NCI-H1092 treated with DMSO at 0.1 percent for 48 hours (cell line): ENCODE measurements at regions not wholly inside any gene's neighbourhood (a gene's known extent, or its start where the extent isn't known, plus 50 kb on each side); places are given as distances from the start of the nearest gene placed in this dataset.
A peak's percentile ranks its signal among the peaks of the same experiment; 100 is the strongest.

Experiments
- DNase-seq: peaks from one replicate; lab custom pipeline; 2025; lab: John Stamatoyannopoulos, UW

DNA sequence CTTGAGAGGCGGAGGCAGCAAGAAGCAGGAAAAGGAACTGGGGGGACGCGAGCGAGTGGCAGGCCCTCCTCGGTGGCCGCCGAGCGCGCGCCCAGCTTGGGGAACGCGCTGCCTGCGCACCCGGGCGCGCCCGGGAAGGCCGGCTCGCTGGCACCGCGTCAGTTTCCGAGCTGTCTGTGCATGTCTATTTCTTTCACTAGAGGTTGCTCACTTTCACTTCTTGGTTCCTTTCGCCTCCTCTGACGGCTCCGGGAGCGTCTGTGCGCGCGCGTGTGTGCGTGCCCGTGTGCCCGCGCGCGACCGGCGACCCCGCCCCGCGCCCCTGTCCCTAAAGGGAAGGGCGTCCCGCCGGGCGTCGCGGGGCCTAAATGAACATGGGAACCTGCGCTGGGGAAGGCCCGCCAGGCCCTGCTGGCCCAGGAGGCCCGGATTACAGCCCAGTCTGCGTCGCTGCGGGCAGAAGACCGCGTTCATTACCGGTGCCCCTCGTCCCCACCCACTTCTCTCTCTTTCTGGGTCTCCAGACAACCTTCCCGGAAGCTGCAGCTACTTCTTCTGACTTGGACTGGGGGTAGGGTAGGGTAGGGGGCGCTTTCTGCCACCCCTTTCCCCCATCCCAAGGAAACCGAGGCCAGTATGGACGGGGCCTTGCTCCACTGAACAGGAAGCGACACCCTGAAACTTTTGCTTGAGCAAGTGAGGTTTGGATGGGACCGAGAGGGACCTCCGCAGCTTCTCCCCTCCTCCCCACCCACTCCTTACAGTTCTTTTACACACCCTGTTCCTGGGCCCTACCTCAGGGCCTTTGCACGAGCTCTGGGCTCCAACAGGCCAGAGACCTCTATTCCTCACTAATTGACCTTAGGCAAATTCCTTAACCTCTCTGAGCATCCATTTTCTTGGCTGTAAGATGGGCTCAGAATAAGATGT is 205.8 kb upstream of the IER5L start:
- DNase-seq: peak; percentile 55

DNA sequence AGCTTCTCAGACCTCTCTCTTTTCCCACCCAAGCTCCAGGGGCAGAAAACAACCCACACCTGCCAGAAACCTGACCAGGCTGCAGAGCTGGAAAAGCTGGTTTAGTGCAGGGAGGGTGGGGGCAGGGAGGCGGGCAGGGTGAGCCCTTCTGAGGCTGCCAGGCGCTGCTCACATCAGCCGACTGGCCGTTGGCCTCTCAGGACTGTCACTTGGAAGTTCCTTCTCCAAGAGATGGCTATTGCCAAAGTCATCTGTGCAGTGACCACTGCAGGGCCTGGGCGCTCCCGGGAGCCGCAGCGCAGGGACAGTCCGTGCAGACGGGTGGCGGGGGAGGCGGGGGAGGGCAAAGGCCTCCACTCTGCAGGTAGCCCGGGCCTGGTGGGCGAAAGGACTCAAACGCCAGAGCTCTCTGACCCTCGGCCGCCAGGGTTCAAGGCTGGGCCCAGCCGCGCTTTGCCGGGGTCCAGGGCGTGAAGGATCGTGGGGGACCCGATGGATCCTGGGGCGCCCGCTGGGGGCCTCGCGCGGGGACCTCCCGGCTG is 205.0 kb upstream of the IER5L start:
- peak; percentile 32 for DNase-seq

- DNase-seq: no peak
These were observed 204.4 kb upstream of the IER5L start for GRCh38 chr9:129382281-129383018.

GRCh38 chr9:129381481-129381957 is 203.5 kb upstream of the IER5L start:
- DNase-seq: no peak

DNA sequence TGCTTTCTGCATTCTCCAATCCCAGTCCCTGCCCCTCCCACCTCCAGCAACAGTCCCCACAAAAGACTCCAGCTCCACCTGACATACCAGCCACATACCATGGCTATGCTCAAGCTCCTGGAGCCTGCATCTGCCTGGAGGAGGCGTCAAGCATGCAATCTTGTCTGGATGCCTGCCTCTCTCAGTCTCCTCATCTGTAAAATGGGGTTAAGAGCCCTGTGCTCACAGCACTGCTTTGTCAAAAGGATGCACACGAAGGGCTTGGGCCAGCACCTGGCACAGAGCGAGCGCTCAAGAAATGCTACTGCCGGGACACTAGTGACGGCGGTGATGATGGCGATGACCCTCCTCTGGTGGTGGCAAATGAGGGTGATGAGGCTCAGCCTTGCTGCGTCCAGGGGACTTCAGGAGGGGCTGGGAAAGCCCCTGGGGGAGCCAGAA is 202.9 kb upstream of the IER5L start:
- DNase-seq: no peak

DNA sequence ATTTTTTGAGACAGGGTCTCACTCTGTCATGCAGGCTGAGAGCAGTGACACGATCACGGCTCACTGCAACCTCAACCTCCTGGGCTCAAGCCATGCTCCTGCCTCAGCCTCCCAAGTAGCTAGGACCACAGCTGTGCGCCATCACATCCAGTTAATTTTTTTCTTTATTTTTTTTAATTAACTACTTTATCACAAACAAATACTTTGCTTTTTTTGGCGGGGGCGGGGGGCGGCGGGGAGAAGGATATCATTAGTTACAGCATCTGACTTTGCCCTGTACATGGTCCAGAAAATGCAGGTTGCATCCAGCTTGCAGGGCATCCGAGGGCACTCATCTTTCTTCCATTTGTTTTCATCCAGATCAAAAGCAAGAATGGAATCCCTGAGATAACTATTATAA is 201.8 kb upstream of the IER5L start:
- DNase-seq: no peak

- no peak for DNase-seq
These were observed 201.2 kb upstream of the IER5L start for GRCh38 chr9:129379181-129379836.

DNA sequence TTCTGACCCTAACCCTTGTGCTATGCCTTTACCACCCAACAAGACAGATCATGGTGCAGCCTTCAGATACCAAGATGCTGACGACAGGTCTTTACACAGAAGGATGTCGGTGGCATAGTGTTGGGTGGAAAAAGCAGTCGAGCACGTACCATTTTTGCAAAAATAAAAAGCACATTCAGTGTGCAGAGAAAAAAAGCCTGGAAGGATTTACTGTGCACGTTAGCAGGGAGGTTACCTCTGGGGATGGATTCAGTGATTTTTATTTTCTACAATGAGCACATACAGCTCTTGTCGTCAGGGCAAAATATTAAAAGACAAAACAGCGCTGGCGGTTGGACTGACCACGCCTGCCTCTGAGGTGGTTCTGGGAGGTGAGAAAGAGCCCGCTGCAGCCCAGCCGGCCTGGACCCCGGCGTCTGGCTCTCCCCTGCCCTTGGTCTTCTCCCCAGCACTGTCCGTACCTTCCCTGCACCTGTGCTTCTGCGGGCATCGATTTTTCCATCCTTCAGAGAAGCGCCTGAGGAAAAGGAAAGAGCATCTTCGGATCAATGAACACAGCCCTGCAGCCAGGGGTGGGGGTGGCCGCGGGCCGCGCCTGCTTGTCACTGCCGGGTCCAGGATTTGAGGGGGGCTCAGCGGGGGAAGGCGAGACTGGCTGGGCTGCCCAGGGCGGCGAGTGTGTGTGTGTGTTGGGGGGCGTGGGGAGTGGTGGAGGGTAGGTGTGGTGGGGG is 200.0 kb upstream of the IER5L start:
- DNase-seq: no peak

- DNase-seq: no peak
These were observed 199.1 kb upstream of the IER5L start for GRCh38 chr9:129377181-129377580.

DNA sequence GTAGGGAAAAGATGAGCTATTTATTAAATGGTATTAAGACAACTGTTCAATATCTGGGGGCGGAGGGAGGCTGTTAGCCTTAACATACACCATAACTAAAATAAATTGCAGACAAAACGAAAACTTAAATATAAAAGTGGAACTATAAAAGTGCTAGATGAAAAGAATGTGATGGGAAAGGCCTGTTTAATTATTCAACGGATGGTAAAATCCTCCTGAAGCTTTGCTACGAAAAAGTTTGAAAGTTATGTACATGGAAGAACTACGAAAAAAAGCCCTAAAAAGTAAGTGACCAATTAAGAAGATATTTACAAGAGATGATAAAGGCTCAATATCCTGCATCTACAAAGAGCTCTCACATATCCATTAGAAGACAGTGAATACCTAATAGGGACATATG is 197.8 kb upstream of the IER5L start:
- no peak for DNase-seq

- no peak for DNase-seq
These were observed 196.6 kb upstream of the IER5L start for GRCh38 chr9:129374651-129375050.

GRCh38 chr9:129374231-129374630 is 196.2 kb upstream of the IER5L start:
- no peak for DNase-seq

- no peak for DNase-seq
These were observed 195.3 kb upstream of the IER5L start for GRCh38 chr9:129373361-129373760.

GRCh38 chr9:129370770-129371169 is 192.7 kb upstream of the IER5L start:
- no peak for DNase-seq

DNA sequence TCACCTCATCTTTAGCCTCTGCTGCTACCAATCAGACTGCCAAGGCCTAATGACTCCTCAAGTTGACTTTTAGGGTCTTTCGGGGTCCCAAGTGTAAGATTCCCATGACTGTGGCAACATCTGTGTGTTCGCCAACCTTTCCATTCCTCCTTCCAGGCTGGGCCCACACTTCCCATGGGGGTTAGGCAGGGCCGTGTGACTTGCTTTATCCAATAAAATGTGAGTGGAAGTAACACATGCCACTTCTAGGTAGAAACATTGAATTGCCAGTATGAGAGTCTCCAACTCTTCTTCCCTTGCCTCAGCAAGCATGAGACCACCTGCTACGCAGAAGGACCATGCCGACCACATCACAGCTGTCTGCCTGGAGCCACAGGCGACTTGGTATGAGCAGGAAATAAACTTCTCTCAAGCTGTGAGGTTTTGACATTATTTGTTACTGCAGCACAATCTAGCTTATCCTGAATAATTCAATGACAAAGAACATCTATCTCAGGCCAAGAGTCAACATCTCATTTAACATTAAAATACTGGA is 190.4 kb upstream of the IER5L start:
- DNase-seq: no peak

DNA sequence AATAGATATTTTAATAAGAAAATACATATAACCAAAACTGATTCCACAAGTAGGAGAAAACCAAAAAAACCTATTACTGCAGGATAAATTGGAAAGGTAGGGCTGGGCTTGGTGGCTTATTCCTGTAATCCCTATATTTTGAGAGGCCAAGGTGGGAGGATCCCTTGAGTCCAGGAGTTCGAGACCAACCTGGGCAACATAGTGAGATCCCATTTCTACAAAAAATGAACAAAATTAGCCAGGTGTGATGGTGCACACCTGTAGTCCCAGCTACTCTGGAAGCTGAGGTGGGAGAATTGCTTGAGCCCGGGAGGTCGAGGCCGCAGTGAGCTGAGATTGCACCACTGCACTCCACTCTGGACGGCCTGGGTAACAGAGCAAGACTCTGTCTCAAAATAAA is 189.2 kb upstream of the IER5L start:
- DNase-seq: no peak

- DNase-seq: no peak
These were observed 187.1 kb upstream of the IER5L start for GRCh38 chr9:129365196-129365595.

- DNase-seq: no peak
These were observed 185.3 kb upstream of the IER5L start for GRCh38 chr9:129363216-129363873.

- no peak for DNase-seq
These were observed 184.4 kb upstream of the IER5L start for GRCh38 chr9:129362287-129363000.

DNA sequence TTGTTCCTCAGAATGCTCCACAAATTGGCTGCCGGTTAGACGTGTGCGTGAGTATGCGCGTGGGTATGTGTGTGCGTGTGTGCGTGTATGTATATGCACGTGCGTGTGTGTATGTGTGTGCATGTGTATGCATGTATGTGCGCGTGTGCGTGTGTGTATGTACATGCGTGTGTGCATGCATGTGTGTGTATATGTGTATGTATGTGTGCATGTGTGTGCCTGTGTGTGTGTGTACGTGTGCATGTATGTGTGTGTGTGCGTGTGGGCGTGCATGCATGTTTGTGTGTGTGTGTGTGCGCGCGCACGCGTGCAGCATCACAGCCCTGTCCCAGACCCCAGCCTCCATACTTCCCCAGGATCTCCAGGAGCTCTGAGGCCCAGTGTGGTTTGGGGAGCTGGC is 183.1 kb upstream of the IER5L start:
- DNase-seq: no peak
